Neural progenitor cell (in vitro differentiated cells): ENCODE measurements at regions not wholly inside any gene's neighbourhood (a gene's known extent, or its start where the extent isn't known, plus 50 kb on each side); places are given as distances from the start of the nearest gene placed in this dataset.

Experiments used
- CTCF ChIP-seq: fragments of 200-600 bp; sonication (generic); IDR thresholded peaks from 2 replicates; pipeline ENCODE4 v1.5.1; 2017; ENCODE audit warnings: antibody characterized with exemption, mild to moderate bottlenecking
- EZH2 ChIP-seq: fragments of 200-600 bp; sonication (generic); IDR thresholded peaks from 2 replicates; pipeline ENCODE4 v1.6.1; 2017; ENCODE audit warnings: antibody characterized with exemption, mild to moderate bottlenecking, moderate library complexity
- EZH2phosphoT487 ChIP-seq: fragments of 200-600 bp; sonication (generic); IDR thresholded peaks from 2 replicates; pipeline ENCODE4 v1.6.1; 2017; ENCODE audit warnings: antibody characterized with exemption

- no peak for TF ChIP-seq CTCF
- no peak for TF ChIP-seq EZH2phosphoT487
- TF ChIP-seq EZH2 = no peak
These were observed 195.7 kb downstream of the ZIC4 start for GRCh38 chr3:147210676-147211075.
